ENCODE measurements at regions not wholly inside any gene's neighbourhood (a gene's known extent, or its start where the extent isn't known, plus 50 kb on each side); places are given as distances from the start of the nearest gene placed in this dataset.
"Not testable (repeated sequence)": the region's sequence is repeated elsewhere in the genome, so short reads cannot be mapped to it uniquely, and the experiment has no call there.

DNA sequence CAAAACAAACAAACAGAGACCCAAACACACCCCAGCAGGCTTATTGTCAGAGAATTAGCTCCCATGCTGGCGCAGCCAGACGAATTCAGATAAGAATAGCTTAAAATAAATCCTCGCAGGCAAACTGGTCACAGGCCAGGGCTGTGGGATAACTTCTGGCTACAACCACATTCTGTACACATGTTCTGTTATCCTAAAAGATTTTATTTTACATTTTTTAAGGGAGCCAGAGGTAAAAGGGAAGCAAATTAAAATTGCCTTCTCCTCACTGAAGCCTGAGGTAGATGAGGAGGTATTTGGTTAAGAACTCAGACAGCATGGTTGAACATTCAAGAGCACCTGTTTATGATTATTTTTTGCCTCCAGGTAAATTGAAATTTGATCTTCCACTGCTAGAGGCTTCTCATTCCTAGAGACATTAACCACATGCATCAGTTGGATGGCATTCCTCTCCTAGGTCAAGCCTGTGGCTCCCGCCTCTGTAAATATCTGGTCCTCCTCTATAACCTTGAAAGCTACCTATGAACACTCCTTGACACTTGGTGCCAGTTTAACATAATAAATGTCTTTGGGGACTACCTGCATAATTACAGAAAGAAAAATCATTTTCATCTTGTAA lies 190.3 kb downstream of the SATB1 start:
- DNase-seq, result no peak

DNA sequence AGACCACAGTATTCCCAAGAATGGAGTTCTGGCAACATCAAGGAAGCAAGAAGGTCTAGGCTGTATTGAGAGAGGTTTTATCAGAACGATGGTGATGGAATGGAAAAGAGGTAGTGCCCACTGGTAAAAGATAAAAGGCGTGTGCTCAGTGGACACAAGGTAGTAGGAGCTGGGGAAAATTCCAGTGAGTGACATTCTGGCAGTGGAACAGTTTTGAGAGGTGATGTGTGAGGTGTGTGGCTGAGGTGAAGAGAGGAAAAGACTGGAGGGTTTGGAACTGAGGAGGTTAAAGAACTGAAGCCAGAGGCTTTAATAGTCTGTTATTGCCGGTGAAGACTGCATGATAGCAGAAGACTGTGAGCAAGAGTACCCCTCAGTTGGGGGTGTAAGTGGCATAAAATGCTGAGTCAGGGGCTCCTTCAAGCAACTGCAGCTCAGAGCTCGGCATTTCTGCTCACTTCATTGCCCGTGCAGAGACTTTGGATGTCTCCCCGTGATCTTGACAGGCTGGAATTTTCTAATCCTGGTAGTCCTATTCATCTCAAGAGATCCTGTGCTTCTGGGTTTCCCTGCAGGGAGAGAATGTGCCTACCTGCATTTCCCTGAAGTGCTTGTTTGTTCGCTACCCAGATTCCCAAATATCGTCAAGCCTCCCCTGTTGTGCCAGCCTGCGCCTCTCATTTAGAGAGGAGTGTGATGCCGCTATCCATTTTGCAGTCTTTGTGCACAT lies 191.0 kb downstream of the SATB1 start:
- DNase-seq, result no peak

DNA sequence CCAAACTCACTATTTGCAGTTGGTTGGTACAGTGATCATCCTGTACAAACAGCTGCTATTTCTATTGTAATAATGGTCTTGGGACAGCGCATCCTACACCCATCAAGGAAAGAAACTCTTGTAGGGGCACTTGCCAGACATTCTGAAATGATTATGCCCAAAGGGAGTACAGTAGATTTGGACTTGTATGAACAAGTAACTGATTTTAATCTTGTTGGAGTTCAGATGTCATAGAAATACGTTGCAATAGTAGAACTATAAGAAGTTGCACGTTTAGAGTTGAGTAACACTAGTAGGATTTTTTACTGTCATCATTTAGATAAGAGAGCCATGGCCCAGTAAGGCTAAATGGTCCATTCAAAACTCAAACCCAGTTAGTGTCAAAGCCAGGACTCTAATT lies 192.8 kb downstream of the SATB1 start:
- DNase-seq, result no peak

DNA sequence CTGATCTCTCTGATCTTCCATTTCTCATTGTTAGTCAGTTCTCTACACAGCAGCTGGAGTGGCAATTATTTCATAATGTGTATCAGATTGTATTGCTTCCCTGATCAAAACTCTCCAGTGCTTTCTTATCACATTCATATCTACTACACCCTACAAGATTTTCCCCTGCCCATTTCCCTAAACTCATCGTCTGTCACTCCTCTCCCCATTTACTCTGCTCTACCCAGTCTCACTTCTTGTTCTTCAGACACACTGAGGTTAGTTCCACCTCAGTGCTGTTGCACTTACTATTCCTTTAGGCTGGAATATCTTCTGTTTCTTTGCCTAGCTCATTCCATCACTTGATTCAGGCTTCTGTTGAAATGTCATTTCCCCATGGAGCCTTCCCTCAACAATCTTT lies 197.1 kb downstream of the SATB1 start:
- DNase-seq, result no peak

GRCh38 chr3:18225709-18226108 lies 199.4 kb downstream of the SATB1 start:
- no peak for DNase-seq

- DNase-seq, result no peak
Measured at GRCh38 chr3:18224426-18224825, 200.7 kb downstream of the SATB1 start.

- DNase-seq, result no peak
Measured at GRCh38 chr3:18223974-18224373, 201.2 kb downstream of the SATB1 start.

GRCh38 chr3:18223571-18223970 lies 201.6 kb downstream of the SATB1 start:
- no peak for DNase-seq

DNA sequence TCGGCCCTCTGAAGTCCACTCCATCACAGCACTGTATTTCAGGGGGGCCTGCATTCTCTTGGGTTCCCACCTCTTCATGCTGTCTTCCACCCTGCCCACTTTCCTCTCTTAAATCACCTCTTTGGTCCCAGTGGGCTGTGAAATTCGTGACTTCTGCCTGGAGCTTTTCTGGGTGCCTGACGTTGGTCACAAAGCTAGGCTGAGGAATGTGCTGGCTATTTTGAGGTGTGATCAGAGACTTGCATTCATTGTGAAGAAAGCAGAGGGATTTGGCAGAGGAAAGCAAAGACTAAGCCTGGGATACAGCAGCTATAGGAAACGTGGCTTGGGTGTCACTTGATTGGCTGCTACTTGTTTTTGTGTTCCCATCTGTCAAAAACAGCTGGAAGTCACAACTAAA lies 202.5 kb downstream of the SATB1 start:
- DNase-seq, result no peak

DNA sequence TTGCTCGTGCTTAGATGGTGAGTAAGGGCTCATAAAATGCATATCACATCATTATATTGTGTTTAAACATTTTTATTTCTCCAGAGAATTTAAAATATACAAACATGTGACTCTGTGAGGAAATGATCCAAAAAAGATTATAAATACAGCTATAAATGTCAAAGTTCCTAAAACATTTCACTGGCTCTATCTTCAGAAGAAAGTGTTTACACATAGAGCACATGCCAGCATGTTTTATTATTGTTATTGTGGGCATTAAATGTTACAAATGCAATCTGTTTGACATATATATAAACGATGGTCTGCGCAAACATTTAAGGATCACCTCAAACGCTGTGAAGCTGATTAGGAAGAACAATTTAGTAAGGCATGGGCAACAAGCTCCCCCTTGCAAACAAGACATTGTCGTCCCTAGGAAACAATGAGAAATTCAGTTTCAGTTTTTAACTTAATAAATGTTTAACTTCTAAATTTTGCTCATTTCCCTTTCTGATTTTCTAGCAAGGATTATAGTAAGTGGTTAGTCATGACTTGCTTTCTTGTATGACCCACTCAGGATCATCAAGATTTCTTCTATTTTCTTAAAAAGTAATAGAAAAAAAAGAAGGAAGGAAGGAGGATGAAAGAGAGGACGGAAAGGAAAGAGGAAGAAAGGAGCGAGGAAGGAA lies 207.5 kb downstream of the SATB1 start:
- DNase-seq, result no peak

- DNase-seq, result no peak
Measured at GRCh38 chr3:18216996-18217395, 208.1 kb downstream of the SATB1 start.

DNA sequence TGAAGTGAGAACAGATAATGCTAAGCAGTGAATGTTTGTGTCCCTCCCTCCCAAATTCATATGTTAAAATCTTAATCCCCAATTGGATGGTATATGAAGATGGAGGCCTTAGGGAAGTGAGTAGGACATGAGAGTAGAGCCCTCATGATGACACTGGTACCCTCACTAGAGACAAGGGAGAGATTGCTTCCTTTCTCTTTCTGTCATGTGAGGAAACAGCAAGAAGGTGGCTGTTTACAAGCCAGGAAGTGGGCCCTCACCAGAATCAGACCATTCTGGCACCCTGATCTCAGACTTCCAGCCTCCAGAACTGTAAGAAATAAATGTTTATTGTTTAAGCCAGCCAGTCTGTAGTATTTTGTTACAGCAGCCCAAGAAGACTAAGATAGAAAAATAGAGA lies 209.5 kb downstream of the SATB1 start:
- DNase-seq, result no peak

GRCh38 chr3:18211116-18211515 lies 214.0 kb downstream of the SATB1 start:
- no peak for DNase-seq

DNA sequence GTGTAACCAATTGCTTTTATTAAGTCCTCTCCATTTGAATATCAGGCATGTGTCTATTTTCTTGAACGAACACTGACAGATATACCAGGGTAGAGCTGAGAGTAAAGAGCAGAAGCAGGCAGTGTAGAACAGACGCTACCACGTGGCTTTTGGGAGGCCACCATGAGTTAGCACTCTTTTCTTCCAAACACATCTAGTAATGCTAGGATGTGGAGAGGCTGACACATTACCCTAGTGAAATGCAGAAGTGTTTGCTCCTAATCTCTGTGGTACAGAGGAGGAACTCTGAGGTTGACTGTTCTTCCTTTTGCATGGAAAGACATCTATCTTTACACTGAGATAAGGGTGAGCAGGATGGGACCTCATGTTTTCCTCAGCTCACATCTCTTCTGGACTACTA lies 216.3 kb downstream of the SATB1 start:
- DNase-seq, result no peak

- DNase-seq, result no peak
Measured at GRCh38 chr3:18208091-18208490, 217.0 kb downstream of the SATB1 start.

DNA sequence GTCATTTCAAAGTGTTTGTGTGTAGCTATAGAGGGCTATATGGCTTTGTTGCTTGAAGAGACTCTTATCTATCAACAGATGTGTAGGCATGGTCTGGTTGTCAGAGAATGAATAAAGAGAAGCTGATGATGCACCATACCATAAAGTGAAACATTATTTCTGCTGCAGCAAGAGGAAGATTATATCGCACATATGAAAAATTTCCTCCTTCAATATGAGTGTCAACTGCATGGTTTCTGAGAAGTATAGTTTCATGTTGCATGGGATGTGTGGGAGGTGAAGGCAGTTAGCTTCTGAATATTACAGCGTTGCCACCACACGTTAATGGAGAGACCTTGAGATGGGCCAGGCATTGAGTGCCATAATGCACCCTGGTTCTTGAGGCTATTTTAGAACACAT lies 217.9 kb downstream of the SATB1 start:
- DNase-seq, result no peak

GRCh38 chr3:18205701-18206100 lies 219.4 kb downstream of the SATB1 start:
- not testable (repeated sequence) for DNase-seq

GRCh38 chr3:18201315-18201714 lies 223.8 kb downstream of the SATB1 start:
- DNase-seq, result no peak

GRCh38 chr3:18199757-18200156 lies 225.4 kb downstream of the SATB1 start:
- no peak for DNase-seq

GRCh38 chr3:18195836-18196235 lies 229.3 kb downstream of the SATB1 start:
- no peak for DNase-seq

GRCh38 chr3:18194431-18194830 lies 230.7 kb downstream of the SATB1 start:
- DNase-seq, result no peak

DNA sequence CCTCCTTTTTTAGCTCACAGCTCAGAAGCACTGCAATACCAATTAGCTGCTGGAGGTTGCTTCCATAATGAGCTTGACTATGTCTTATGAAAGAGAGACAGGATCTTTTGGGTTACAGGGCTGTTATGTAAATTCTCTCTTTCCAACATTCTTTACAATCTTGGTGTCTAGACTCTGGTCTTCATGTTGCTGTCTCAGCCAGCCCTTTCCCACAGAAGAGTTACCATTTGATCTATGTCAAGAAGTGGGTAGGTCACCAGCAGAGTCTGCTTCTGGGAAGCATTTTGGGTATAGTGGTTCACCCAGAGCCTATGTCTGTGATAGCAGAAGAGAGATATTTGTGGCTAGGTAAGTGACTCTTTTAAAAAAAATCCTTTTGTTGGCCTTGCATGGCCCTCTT lies 234.5 kb downstream of the SATB1 start:
- peak; percentile 20 for DNase-seq

- peak; percentile 81 for DNase-seq
Measured at GRCh38 chr3:18189282-18190050, 235.7 kb downstream of the SATB1 start.

DNA sequence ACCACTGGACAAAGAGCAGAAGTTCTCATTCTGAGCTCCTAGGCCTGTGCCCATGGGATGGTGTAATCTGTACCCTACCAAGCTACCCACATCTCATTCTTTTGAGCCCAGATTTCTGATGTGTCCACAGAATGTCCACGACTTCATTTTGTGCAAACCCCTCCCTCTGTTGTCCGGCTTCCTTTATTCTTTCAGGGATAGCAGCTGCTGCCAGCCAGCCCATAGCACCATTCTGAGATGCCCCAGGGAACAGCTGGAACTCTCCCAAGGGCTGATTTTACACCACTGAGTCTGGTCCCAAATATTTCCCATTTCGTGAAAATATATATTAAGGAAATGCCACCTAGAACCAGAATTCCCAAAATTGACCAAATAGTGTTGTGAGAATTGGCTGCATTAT lies 236.6 kb downstream of the SATB1 start:
- DNase-seq, result no peak
